HepG2 (cell line): ENCODE measurements at regions not wholly inside any gene's neighbourhood (a gene's known extent, or its start where the extent isn't known, plus 50 kb on each side); places are given as distances from the start of the nearest gene placed in this dataset.

ENCODE experiments used
- ATAC-seq: fragments of 200-7000 bp; cut with Tn5 transposase; 3 replicates; pipeline ENCODE4 v1.9.1; 2020; ENCODE audit warnings: mild to moderate bottlenecking, moderate library complexity
- BruUV-seq: library from RNA; stranded (reverse); fragments of 400-500 nt; replicated peaks from 2 replicates; lab custom pipeline; 2021; lab: Mats Ljungman, UMichigan
- CTCF ChIA-PET: fragments of 300-600 bp; formaldehyde crosslinking; extraction: SDS; loops from one replicate; lab custom pipeline; 2021; ENCODE audit warnings: low total read pairs, inconsistent platforms, low intra/inter-chr PET ratio; lab: Yijun Ruan, JAX
- POLR2A ChIA-PET: fragments of 350-600 bp; sonication (Branson Sonifier 250); formaldehyde crosslinking; loops from one replicate; lab custom pipeline; 2020; ENCODE audit warnings: antibody characterized with exemption, inconsistent platforms; lab: Yijun Ruan, JAX
- DNase-seq: peaks from one replicate; pipeline ENCODE4 v3.0.0-alpha.2; 2015; ENCODE audit warnings: low spot score
- FAIRE-seq: peaks from 3 replicates; lab custom pipeline; 2011; peaks lifted over from hg19 to GRCh38; lab: Jason Lieb, UNC
- H2AFZ ChIP-seq: one replicate; pipeline ENCODE4 v1.6.1; 2011; ENCODE audit warnings: low read length, inconsistent platforms
- H3K27ac ChIP-seq: fragments of 300-600 bp; 3 replicates; pipeline ENCODE4 v1.8.0; 2011; ENCODE audit warnings: mixed run types, mild to moderate bottlenecking, mixed read lengths, low read length, inconsistent platforms; ENCODE audit not compliant: insufficient read depth; ENCODE audit errors: extremely low read length
- H3K27me3 ChIP-seq, 2 experiments: fragments of 200-600 bp in 1 of 2; 2 replicates in 1 of 2; 3 replicates in 1 of 2; pipeline versions ENCODE4 v1.6.0 to v1.8.0; 2011; ENCODE audit warnings: low read length in 2 of 2, mild to moderate bottlenecking in 2 of 2, moderate library complexity in 2 of 2, inconsistent platforms in 1 of 2; ENCODE audit not compliant: insufficient read depth in 2 of 2, control insufficient read depth in 1 of 2
- H3K36me3 ChIP-seq, 2 experiments: fragments of 200-600 bp in 1 of 2; replicated peaks in 1 of 2; 2 replicates in 1 of 2; 3 replicates in 1 of 2; pipeline versions ENCODE4 v1.5.1 to v1.8.0; 2011; ENCODE audit warnings: low read length in 2 of 2, inconsistent platforms in 1 of 2; ENCODE audit not compliant: insufficient read depth in 2 of 2, control insufficient read depth in 1 of 2
- H3K4me1 ChIP-seq: 2 replicates; pipeline ENCODE4 v1.5.1; 2012; ENCODE audit warnings: low read length, inconsistent platforms; ENCODE audit not compliant: insufficient read depth
- H3K4me2 ChIP-seq: 2 replicates; pipeline ENCODE4 v1.6.0; 2011; ENCODE audit warnings: low read depth, low read length, inconsistent platforms
- H3K4me3 ChIP-seq, 3 experiments: fragments of 200-600 bp in 1 of 3; sonication (generic), shearing (Covaris generic) in 1 of 3; replicated peaks in 1 of 3; 2 replicates each; pipeline ENCODE4 v1.5.1; 2011 to 2016; ENCODE audit warnings: low read length in 3 of 3, inconsistent platforms in 2 of 3, low read depth in 2 of 3, mild to moderate bottlenecking in 2 of 3, control low read depth in 1 of 3, mixed read lengths in 1 of 3; ENCODE audit not compliant: insufficient read depth in 1 of 3
- H3K79me2 ChIP-seq: one replicate; pipeline ENCODE4 v1.6.1; 2011; ENCODE audit warnings: low read length, inconsistent platforms; ENCODE audit not compliant: insufficient read depth
- H3K9ac ChIP-seq: 2 replicates; pipeline ENCODE4 v1.6.0; 2011; ENCODE audit warnings: mild to moderate bottlenecking, low read depth, low read length, inconsistent platforms; ENCODE audit not compliant: insufficient read depth
- H3K9me3 ChIP-seq: 2 replicates; pipeline ENCODE4 v1.5.1; 2012; ENCODE audit warnings: mild to moderate bottlenecking, low read length
- H4K20me1 ChIP-seq: 2 replicates; pipeline ENCODE4 v1.6.0; 2011; ENCODE audit warnings: inconsistent platforms, mild to moderate bottlenecking, low read length, moderate library complexity; ENCODE audit not compliant: insufficient read depth
- CBX1 ChIP-seq: IDR thresholded peaks from one replicate; pipeline ENCODE4 v1.6.1; 2016; ENCODE audit warnings: antibody characterized with exemption, low read depth
- PAX8 ChIP-seq: sonication (generic); formaldehyde crosslinking; IDR thresholded peaks from 2 replicates; pipeline ENCODE4 v1.8.0; 2022; ENCODE audit warnings: mild to moderate bottlenecking, missing genetic modification reagents, borderline replicate concordance
- TAF15 ChIP-seq: fragments of 200-400 bp; formaldehyde crosslinking; IDR thresholded peaks from one replicate; pipeline ENCODE4 v1.6.1; 2018; ENCODE audit warnings: mild to moderate bottlenecking, low read depth, low read length; ENCODE audit not compliant: poor library complexity, severe bottlenecking
- TARDBP ChIP-seq: sonication (generic); formaldehyde crosslinking; IDR thresholded peaks from 2 replicates; pipeline ENCODE4 v1.8.0; 2022; ENCODE audit warnings: mild to moderate bottlenecking, missing genetic modification reagents
- TCF12 ChIP-seq, 2 experiments: fragments of 450-650 bp in 1 of 2; sonication (generic) in 1 of 2; formaldehyde crosslinking in 1 of 2; IDR thresholded peaks; 2 replicates each; pipeline versions ENCODE4 v1.6.1 to v1.8.0; 2017 to 2022; ENCODE audit warnings: antibody characterized with exemption in 1 of 2, mild to moderate bottlenecking in 1 of 2, missing genetic modification reagents in 1 of 2, moderate library complexity in 1 of 2
- YEATS4 ChIP-seq: sonication (generic); formaldehyde crosslinking; IDR thresholded peaks from 2 replicates; pipeline ENCODE4 v1.4.0; 2020; ENCODE audit warnings: missing genetic modification reagents, borderline replicate concordance
- ZFP82 ChIP-seq: sonication (generic); formaldehyde crosslinking; IDR thresholded peaks from 2 replicates; pipeline ENCODE4 v1.5.1; 2020; ENCODE audit warnings: mild to moderate bottlenecking, missing genetic modification reagents, borderline replicate concordance
- ZNF232 ChIP-seq: sonication (generic); formaldehyde crosslinking; IDR thresholded peaks from 2 replicates; pipeline ENCODE4 v1.4.0; 2020; ENCODE audit warnings: missing genetic modification reagents, borderline replicate concordance
- ZNF335 ChIP-seq: sonication (generic); formaldehyde crosslinking; IDR thresholded peaks from 2 replicates; pipeline ENCODE4 v1.4.0; 2020; ENCODE audit warnings: missing genetic modification reagents
- ZNF44 ChIP-seq: sonication (generic); formaldehyde crosslinking; IDR thresholded peaks from 2 replicates; pipeline ENCODE4 v1.5.1; 2020; ENCODE audit warnings: mild to moderate bottlenecking, missing genetic modification reagents
- ZSCAN20 ChIP-seq: sonication (generic); formaldehyde crosslinking; IDR thresholded peaks from 2 replicates; pipeline ENCODE4 v1.4.0; 2020; ENCODE audit warnings: missing genetic modification reagents, mild to moderate bottlenecking, borderline replicate concordance
- WGBS: methylation state at CpG from one replicate; pipeline ENCODE4 v1.1.6; 2017; ENCODE audit warnings: low lambda C conversion rate; 5-methylcytosine and 5-hydroxymethylcytosine counted together
- in situ Hi-C: cut with HindIII; loops from 2 replicates; pipeline ENCODE4 v1.10.0; 2017; ENCODE audit warnings: low pct_unique_long_range_greater_than_20kb; ENCODE audit not compliant: extremely low pct_ligation_motif_present
- intact Hi-C: fragments of 100-400 bp; cut with micrococcal nuclease; formaldehyde crosslinking; loops from one replicate; pipeline ENCODE4 v1.10.0; 2022; ENCODE audit not compliant: unreplicated experiment
- TF ChIP-seq, protein P1 (sequence below): sonication (generic); formaldehyde crosslinking; IDR thresholded peaks from 2 replicates; pipeline ENCODE4 v1.4.0; 2020; ENCODE audit warnings: mild to moderate bottlenecking, missing genetic modification reagents, borderline replicate concordance

DNA sequence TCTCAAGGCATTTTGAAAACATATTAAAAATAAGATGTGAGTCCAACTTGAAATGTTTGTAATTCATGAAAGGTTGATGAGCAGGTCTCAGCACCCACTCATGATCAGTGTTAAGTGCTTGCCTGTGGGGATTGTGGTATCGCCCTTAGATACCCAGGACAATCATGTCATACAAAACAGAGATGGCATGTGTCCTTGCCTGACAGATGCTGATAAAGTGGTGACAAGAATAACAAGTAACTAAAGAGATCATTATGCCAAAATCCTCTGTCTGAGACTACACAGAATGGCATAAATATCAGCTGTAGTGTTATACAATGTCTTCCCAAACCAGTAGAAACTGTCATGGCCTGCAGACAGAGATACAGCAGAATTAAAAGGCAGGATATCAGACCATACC is 930.3 kb downstream of the SUCLG1 start:
- FAIRE-seq (no peak), ATAC-seq (no peak), DNase-seq (no peak)
- TF ChIP-seq TCF12 (IDR thresholded peaks at IDR 0.05) (no peak), TCF12 (CRISPR knock-in tag; IDR thresholded peaks at IDR 0.05) (no peak), ZFP82 (CRISPR knock-in tag) (no peak), YEATS4 (CRISPR knock-in tag) (no peak), TAF15 (no peak), ZNF44 (CRISPR knock-in tag) (no peak), CBX1 (no peak), ZNF335 (CRISPR knock-in tag) (no peak), ZSCAN20 (no peak), ZNF232 (CRISPR knock-in tag) (no peak), PAX8 (CRISPR knock-in tag) (no peak), TARDBP (no peak)
- TF ChIP-seq, protein P1, sequence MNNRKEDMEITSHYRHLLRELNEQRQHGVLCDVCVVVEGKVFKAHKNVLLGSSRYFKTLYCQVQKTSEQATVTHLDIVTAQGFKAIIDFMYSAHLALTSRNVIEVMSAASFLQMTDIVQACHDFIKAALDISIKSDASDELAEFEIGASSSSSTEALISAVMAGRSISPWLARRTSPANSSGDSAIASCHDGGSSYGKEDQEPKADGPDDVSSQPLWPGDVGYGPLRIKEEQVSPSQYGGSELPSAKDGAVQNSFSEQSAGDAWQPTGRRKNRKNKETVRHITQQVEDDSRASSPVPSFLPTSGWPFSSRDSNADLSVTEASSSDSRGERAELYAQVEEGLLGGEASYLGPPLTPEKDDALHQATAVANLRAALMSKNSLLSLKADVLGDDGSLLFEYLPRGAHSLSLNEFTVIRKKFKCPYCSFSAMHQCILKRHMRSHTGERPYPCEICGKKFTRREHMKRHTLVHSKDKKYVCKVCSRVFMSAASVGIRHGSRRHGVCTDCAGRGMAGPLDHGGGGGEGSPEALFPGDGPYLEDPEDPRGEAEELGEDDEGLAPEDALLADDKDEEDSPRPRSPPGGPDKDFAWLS (CRISPR knock-in tag): no peak
- Histone ChIP-seq H3K27me3 (no peaks in the 10 kb centered on the region), H3K4me1 (no peaks in the 10 kb centered on the region), H3K27ac (no peak overlapping the region), H3K36me3 (no peaks in the 10 kb centered on the region), H3K9me3 (peaks cover 77% of the 10 kb centered on the region), H3K4me2 (no peak overlapping the region), H3K4me3 (no peak overlapping the region), H3K79me2 (no peaks in the 10 kb centered on the region), H3K9ac (no peak overlapping the region), H2AFZ (no peak overlapping the region), H4K20me1 (no peaks in the 10 kb centered on the region)
- ChIA-PET CTCF (no interaction called here), POLR2A (no interaction called here)
- BruUV-seq: no TSS peak
- intact Hi-C loops: no loop called here
- in situ Hi-C loops: no loop called here
- WGBS: 4% methylated on average over 1 of the region's 1 CpG
